ENCODE measurements at regions not wholly inside any gene's neighbourhood (a gene's known extent, or its start where the extent isn't known, plus 50 kb on each side); places are given as distances from the start of the nearest gene placed in this dataset.
A peak's percentile ranks its signal among the peaks of the same experiment; 100 is the strongest.

GRCh38 chr2:120902592-120902991, 166.9 kb downstream of the GLI2 start:
- DNase-seq = peak in 1 of 2 experiments; percentile 10

- DNase-seq = no peak
Measured at GRCh38 chr2:120904379-120904778, 168.7 kb downstream of the GLI2 start.

GRCh38 chr2:120904830-120905234, 169.2 kb downstream of the GLI2 start:
- no peak for DNase-seq

- DNase-seq = no peak
Measured at GRCh38 chr2:120905298-120905697, 169.6 kb downstream of the GLI2 start.

- DNase-seq = no peak
Measured at GRCh38 chr2:120905824-120906571, 170.3 kb downstream of the GLI2 start.

- peak; percentile 26 to 52 for DNase-seq
Measured at GRCh38 chr2:120906914-120907313, 171.2 kb downstream of the GLI2 start.

GRCh38 chr2:120907822-120908221, 172.2 kb downstream of the GLI2 start:
- DNase-seq = no peak

GRCh38 chr2:120908314-120908975, 172.8 kb downstream of the GLI2 start:
- DNase-seq = no peak

GRCh38 chr2:120909102-120909501, 173.4 kb downstream of the GLI2 start:
- DNase-seq = no peak

- no peak for DNase-seq
Measured at GRCh38 chr2:120910164-120910563, 174.5 kb downstream of the GLI2 start.

GRCh38 chr2:120910956-120911951, 175.6 kb downstream of the GLI2 start:
- no peak for DNase-seq

- no peak for DNase-seq
Measured at GRCh38 chr2:120912101-120912985, 176.7 kb downstream of the GLI2 start.

GRCh38 chr2:120913972-120914838, 178.5 kb downstream of the GLI2 start:
- DNase-seq = no peak

GRCh38 chr2:120914839-120915521, 179.3 kb downstream of the GLI2 start:
- no peak for DNase-seq

- DNase-seq = no peak
Measured at GRCh38 chr2:120915670-120916069, 180.0 kb downstream of the GLI2 start.

GRCh38 chr2:120916446-120916845, 180.8 kb downstream of the GLI2 start:
- no peak for DNase-seq

- no peak for DNase-seq
Measured at GRCh38 chr2:120917886-120918285, 182.2 kb downstream of the GLI2 start.

GRCh38 chr2:120919216-120919615, 183.5 kb downstream of the GLI2 start:
- DNase-seq = no peak

GRCh38 chr2:120919771-120920453, 184.2 kb downstream of the GLI2 start:
- DNase-seq = no peak

Measured in NCI-H524 (cell line).